Trophoblast cell (in vitro differentiated cells and primary cell): ENCODE measurements at regions not wholly inside any gene's neighbourhood (a gene's known extent, or its start where the extent isn't known, plus 50 kb on each side); places are given as distances from the start of the nearest gene placed in this dataset.

ENCODE experiments used
- DNase-seq, 2 donors: peaks; one replicate each; pipeline ENCODE4 v3.0.0-alpha.2; 2016
- H2AFZ ChIP-seq: 2 replicates; pipeline ENCODE4 v1.6.1; 2013; ENCODE audit warnings: low read length, moderate library complexity, mild to moderate bottlenecking; ENCODE audit not compliant: insufficient read depth, poor library complexity
- H2AK5ac ChIP-seq: 2 replicates; pipeline ENCODE4 v1.6.1; 2013; ENCODE audit warnings: mild to moderate bottlenecking, low read length
- H2BK120ac ChIP-seq: 2 replicates; pipeline ENCODE4 v1.6.1; 2013; ENCODE audit warnings: low read length, mild to moderate bottlenecking, moderate library complexity; ENCODE audit not compliant: insufficient read depth, poor library complexity
- H2BK12ac ChIP-seq: 2 replicates; pipeline ENCODE4 v1.6.1; 2013; ENCODE audit warnings: mild to moderate bottlenecking, low read length, moderate library complexity
- H2BK5ac ChIP-seq: 2 replicates; pipeline ENCODE4 v1.6.1; 2013; ENCODE audit warnings: low read length, low read depth, moderate library complexity, mild to moderate bottlenecking; ENCODE audit not compliant: poor library complexity
- H3K14ac ChIP-seq: 2 replicates; pipeline ENCODE4 v1.6.1; 2013; ENCODE audit warnings: mild to moderate bottlenecking, low read length
- H3K18ac ChIP-seq: 2 replicates; pipeline ENCODE4 v1.6.1; 2013; ENCODE audit warnings: mild to moderate bottlenecking, low read length
- H3K23ac ChIP-seq: 2 replicates; pipeline ENCODE4 v1.6.1; 2013; ENCODE audit warnings: low read length
- H3K27ac ChIP-seq: 2 replicates; pipeline ENCODE4 v1.5.1; 2013; ENCODE audit warnings: low read depth, mild to moderate bottlenecking, inconsistent platforms, low read length, moderate library complexity
- H3K27me3 ChIP-seq: 2 replicates; pipeline ENCODE4 v1.6.1; 2013; ENCODE audit warnings: inconsistent platforms, mild to moderate bottlenecking, low read length, moderate library complexity; ENCODE audit not compliant: insufficient read depth
- H3K36me3 ChIP-seq, 2 experiments: 1 replicate in 1 of 2; 2 replicates in 1 of 2; pipeline ENCODE4 v1.6.1; 2013; ENCODE audit warnings: low read length in 2 of 2, mild to moderate bottlenecking in 2 of 2, moderate library complexity in 1 of 2; ENCODE audit not compliant: insufficient read depth in 2 of 2, control insufficient read depth in 1 of 2
- H3K4ac ChIP-seq: 2 replicates; pipeline ENCODE4 v1.6.1; 2013; ENCODE audit warnings: low read depth, mild to moderate bottlenecking, low read length, moderate library complexity
- H3K4me1 ChIP-seq, 2 experiments: 1 replicate in 1 of 2; 2 replicates in 1 of 2; pipeline ENCODE4 v1.6.1; 2013; ENCODE audit warnings: low read length in 2 of 2, mild to moderate bottlenecking in 2 of 2, moderate library complexity in 1 of 2; ENCODE audit not compliant: insufficient read depth in 2 of 2, control insufficient read depth in 1 of 2
- H3K4me2 ChIP-seq: 2 replicates; pipeline ENCODE4 v1.6.1; 2013; ENCODE audit warnings: inconsistent platforms, mild to moderate bottlenecking, low read length, moderate library complexity
- H3K4me3 ChIP-seq: 2 replicates; pipeline ENCODE4 v1.5.1; 2013; ENCODE audit warnings: mild to moderate bottlenecking, low read depth, low read length, inconsistent platforms
- H3K79me1 ChIP-seq: one replicate; pipeline ENCODE4 v1.6.1; 2013; ENCODE audit warnings: low read length
- H3K79me2 ChIP-seq: 2 replicates; pipeline ENCODE4 v1.6.1; 2013; ENCODE audit warnings: low read length, mild to moderate bottlenecking; ENCODE audit not compliant: control insufficient read depth, insufficient read depth, poor library complexity
- H3K9ac ChIP-seq: 2 replicates; pipeline ENCODE4 v1.6.1; 2013; ENCODE audit warnings: mild to moderate bottlenecking, low read length
- H3K9me3 ChIP-seq: 2 replicates; pipeline ENCODE4 v1.6.1; 2013; ENCODE audit warnings: low read depth, mild to moderate bottlenecking, control low read depth, inconsistent platforms, low read length; ENCODE audit not compliant: insufficient read depth
- H4K12ac ChIP-seq: 2 replicates; pipeline ENCODE4 v1.6.1; 2013; ENCODE audit warnings: low read depth, mild to moderate bottlenecking, low read length, moderate library complexity
- H4K8ac ChIP-seq: 2 replicates; pipeline ENCODE4 v1.6.1; 2013; ENCODE audit warnings: low read depth, mild to moderate bottlenecking, low read length, moderate library complexity
- H4K91ac ChIP-seq: one replicate; pipeline ENCODE4 v1.6.1; 2013; ENCODE audit warnings: low read depth, mild to moderate bottlenecking, low read length, moderate library complexity
- WGBS: extraction: QIAGEN DNeasy Blood & Tissue Kit; methylation state at CpG from one replicate; pipeline ENCODE4 v1.1.7; 2013; ENCODE audit warnings: missing lambda C conversion rate; ENCODE audit not compliant: insufficient read length, insufficient coverage; ENCODE audit errors: extremely low coverage; 5-methylcytosine and 5-hydroxymethylcytosine counted together

GRCh38 chrX:109856974-109857373 is 123.9 kb upstream of the ACSL4 start:
- Histone ChIP-seq H3K9me3 (no peaks in the 10 kb centered on the region), H3K23ac (no peak overlapping the region), H3K79me2 (no peaks in the 10 kb centered on the region), H3K36me3 (no peaks in the 10 kb centered on the region), H3K4me1 (no peaks in the 10 kb centered on the region), H4K12ac (no peak overlapping the region), H3K9ac (no peak overlapping the region), H2BK5ac (no peak overlapping the region), H3K27me3 (no peaks in the 10 kb centered on the region), H2BK12ac (no peak overlapping the region), H2AFZ (no peak overlapping the region), H3K4me2 (no peak overlapping the region), H2BK120ac (no peak overlapping the region), H3K14ac (no peak overlapping the region), H3K4me3 (no peak overlapping the region), H3K4ac (no peak overlapping the region), H4K8ac (no peak overlapping the region), H2AK5ac (no peak overlapping the region), H4K91ac (no peak overlapping the region), H3K18ac (no peak overlapping the region), H3K79me1 (no peaks in the 10 kb centered on the region), H3K27ac (no peak overlapping the region)
- DNase-seq = peak in 1 of 2 donors; percentile 54
- no CpG with 5 or more reads among the region's 5 CpGs for WGBS

- Histone ChIP-seq H3K4ac (no peak overlapping the region), H4K12ac (no peak overlapping the region), H4K91ac (no peak overlapping the region), H3K4me3 (no peak overlapping the region), H3K9me3 (no peaks in the 10 kb centered on the region), H3K36me3 (no peaks in the 10 kb centered on the region), H3K23ac (no peak overlapping the region), H3K9ac (no peak overlapping the region), H3K4me1 (peaks cover 0 to 1% of the 10 kb centered on the region in 2 experiments), H3K79me2 (no peaks in the 10 kb centered on the region), H4K8ac (no peak overlapping the region), H3K79me1 (no peaks in the 10 kb centered on the region), H2AK5ac (no peak overlapping the region), H3K14ac (no peak overlapping the region), H3K18ac (no peak overlapping the region), H2BK5ac (no peak overlapping the region), H3K4me2 (no peak overlapping the region), H3K27ac (no peak overlapping the region), H2AFZ (no peak overlapping the region), H2BK12ac (no peak overlapping the region), H3K27me3 (no peaks in the 10 kb centered on the region), H2BK120ac (no peak overlapping the region)
- no CpG with 5 or more reads among the region's 4 CpGs for WGBS
- DNase-seq = no peak
Observed at GRCh38 chrX:109857584-109858228, 124.6 kb upstream of the ACSL4 start.

- Histone ChIP-seq H4K91ac (no peak overlapping the region), H3K4me1 (peaks cover 0 to 6% of the 10 kb centered on the region in 2 experiments), H3K27me3 (no peaks in the 10 kb centered on the region), H3K23ac (no peak overlapping the region), H3K4ac (no peak overlapping the region), H4K8ac (no peak overlapping the region), H2BK5ac (no peak overlapping the region), H3K9me3 (no peaks in the 10 kb centered on the region), H3K4me3 (no peak overlapping the region), H3K4me2 (no peak overlapping the region), H2AFZ (no peak overlapping the region), H2AK5ac (no peak overlapping the region), H3K18ac (no peak overlapping the region), H2BK12ac (no peak overlapping the region), H2BK120ac (no peak overlapping the region), H3K79me2 (no peaks in the 10 kb centered on the region), H3K9ac (no peak overlapping the region), H3K79me1 (no peaks in the 10 kb centered on the region), H3K36me3 (no peaks in the 10 kb centered on the region), H3K14ac (no peak overlapping the region), H4K12ac (no peak overlapping the region), H3K27ac (no peak overlapping the region)
- DNase-seq = no peak
- no CpG with 5 or more reads among the region's 5 CpGs for WGBS
Observed at GRCh38 chrX:109858602-109859341, 125.7 kb upstream of the ACSL4 start.

GRCh38 chrX:109859651-109860050 is 126.6 kb upstream of the ACSL4 start:
- DNase-seq = no peak
- no peak overlapping the region for H3K14ac ChIP-seq
- no peak overlapping the region for H4K91ac ChIP-seq
- no peak overlapping the region for H3K27ac ChIP-seq
- no peak overlapping the region for H3K4ac ChIP-seq
- no peaks in the 10 kb centered on the region for H3K79me2 ChIP-seq
- no CpG with 5 or more reads among the region's 2 CpGs for WGBS
- no peaks in the 10 kb centered on the region for H3K9me3 ChIP-seq
- no peak overlapping the region for H2BK12ac ChIP-seq
- H3K36me3 ChIP-seq = no peaks in the 10 kb centered on the region
- no peak overlapping the region for H2AK5ac ChIP-seq
- H3K4me2 ChIP-seq = no peak overlapping the region
- H3K4me1 ChIP-seq = peaks cover 0 to 8% of the 10 kb centered on the region in 2 experiments
- no peak overlapping the region for H3K23ac ChIP-seq
- H2BK5ac ChIP-seq = no peak overlapping the region
- no peak overlapping the region for H2AFZ ChIP-seq
- no peak overlapping the region for H4K12ac ChIP-seq
- H3K18ac ChIP-seq = no peak overlapping the region
- H3K4me3 ChIP-seq = no peak overlapping the region
- no peak overlapping the region for H2BK120ac ChIP-seq
- H4K8ac ChIP-seq = no peak overlapping the region
- no peaks in the 10 kb centered on the region for H3K79me1 ChIP-seq
- H3K27me3 ChIP-seq = no peaks in the 10 kb centered on the region
- no peak overlapping the region for H3K9ac ChIP-seq
